ENCODE measurements at regions not wholly inside any gene's neighbourhood (a gene's known extent, or its start where the extent isn't known, plus 50 kb on each side); places are given as distances from the start of the nearest gene placed in this dataset.

DNA sequence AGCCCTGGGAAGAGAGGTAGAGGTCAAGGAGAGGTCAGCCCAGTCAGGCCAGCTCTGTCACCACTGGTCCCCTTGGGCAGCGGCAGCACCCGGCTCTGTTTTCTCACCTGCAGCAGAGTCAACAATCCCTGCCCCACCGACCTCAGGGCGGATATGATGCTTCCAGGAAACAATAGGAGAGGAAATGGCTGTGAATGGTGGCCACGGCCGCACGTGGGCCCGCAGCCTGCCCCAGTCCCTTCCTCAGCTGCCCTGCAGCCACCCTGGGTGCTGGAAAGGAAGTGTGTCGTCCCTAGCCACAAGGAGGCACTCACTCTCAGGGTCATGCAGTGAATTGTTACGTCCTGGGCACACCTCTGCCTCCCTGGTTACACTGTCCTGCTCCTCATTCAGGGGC lies 92.5 kb upstream of the ENPP6 start:
- no peak for FAIRE-seq
- BruUV-seq (replicated peaks), result no TSS peak
- POLR2A ChIA-PET, result interaction anchor here (0.8 to 13.5 kb wide), 10 partner anchors 11 to 225 kb away, joined by 3 to 213 read pairs (median 40); partner anchors contain the start of gene IRF2
- TF ChIP-seq YY1 (IDR thresholded peaks at IDR 0.05; ENCODE audit: low read depth, low read length), result 0 out of 2 replicates have a peak, but pooled peaks have one; percentile 43
- TF ChIP-seq E4F1 (IDR thresholded peaks at IDR 0.05; ENCODE audit: borderline replicate concordance, partially characterized antibody), result no peak
- peak; percentile 61 for TF ChIP-seq IKZF1 (conservative IDR thresholded peaks at IDR 0.05)
- TF ChIP-seq ZNF687 (IDR thresholded peaks at IDR 0.05), result peak; percentile 63
- 0 out of 2 replicates have a peak, but pooled peaks have one; percentile 5 for TF ChIP-seq CREM (IDR thresholded peaks at IDR 0.05; ENCODE audit: low read depth)
- TF ChIP-seq SMARCA5 (IDR thresholded peaks at IDR 0.05), result no peak; the same call in 1 of the 2 replicates
- no peak; the same call in 1 of the 2 replicates for TF ChIP-seq USF2 (IDR thresholded peaks at IDR 0.05; ENCODE audit: borderline replicate concordance, low read depth, low read length)
- TF ChIP-seq ZSCAN29 (IDR thresholded peaks at IDR 0.05), result no peak
- peak; percentile 47; the same call in 1 of the 2 replicates for TF ChIP-seq NBN (IDR thresholded peaks at IDR 0.05)
- TF ChIP-seq NFYB (IDR thresholded peaks at IDR 0.05; ENCODE audit: insufficient read depth, low read depth, low read length), result no peak
- 0 out of 4 replicates have a peak, but pooled peaks of 1 of the 2 experiments have one; percentile 45 for TF ChIP-seq ETV6 (conservative IDR thresholded peaks at IDR 0.05 in 1 of 2, IDR thresholded peaks at IDR 0.05 in 1 of 2; ENCODE audit: borderline replicate concordance in 1 of 2, low read depth in 1 of 2)
- TF ChIP-seq MEF2B (IDR thresholded peaks at IDR 0.05; ENCODE audit: partially characterized antibody, poor library complexity, severe bottlenecking), result peak; percentile 10

More for the DNA sequence above, 92.5 kb upstream of the ENPP6 start:
- Histone ChIP-seq H3K9ac (ENCODE audit: control insufficient read depth, insufficient read depth, low read length) (peak overlapping the region; percentile 92; the same call in 1 of the 2 replicates), H3K79me2 (ENCODE audit: control insufficient read depth, insufficient read depth, low read length) (peaks cover 47% of the 10 kb centered on the region), H3K4me3 (peak overlapping the region; percentile 75; the same call in 1 of the 2 replicates), H3K36me3 (ENCODE audit: control insufficient read depth in 2 of 2, insufficient read depth in 2 of 2, low read length in 1 of 2) (no peaks in the 10 kb centered on the region), H3K9me3 (replicated peaks; ENCODE audit: control insufficient read depth, insufficient read depth, low read length) (no peaks in the 10 kb centered on the region; the same call in 2 of the 3 replicates), H4K20me1 (ENCODE audit: control insufficient read depth, insufficient read depth) (no peaks in the 10 kb centered on the region), H3K27ac (ENCODE audit: control insufficient read depth, insufficient read depth) (peak overlapping the region; percentile 94), H3K4me2 (ENCODE audit: control insufficient read depth, insufficient read depth) (peak overlapping the region; percentile 83), H3K4me1 (ENCODE audit: control insufficient read depth, insufficient read depth, low read length) (peaks cover 47% of the 10 kb centered on the region), H2AFZ (ENCODE audit: control insufficient read depth, low read depth, low read length) (peak overlapping the region; percentile 2), H3K27me3 (replicated peaks in 1 of 2; ENCODE audit: control insufficient read depth in 2 of 2, insufficient read depth in 2 of 2, low read length in 1 of 2) (no peaks in the 10 kb centered on the region)
- CTCF ChIA-PET, result interaction anchor here (1.0 to 10.6 kb wide), 14 partner anchors 8 to 226 kb away, joined by 3 to 105 read pairs (median 6); partner anchors contain the start of gene IRF2
- ATAC-seq (peak; percentile 61), DNase-seq (ENCODE audit: low read depth, low spot score) (no peak)
- 17% methylated on average over 10 of the region's 10 CpGs for WGBS (ENCODE audit: insufficient coverage, insufficient replicate concordance, low lambda C conversion rate, missing lambda C conversion rate)
- RAD21 ChIA-PET (ENCODE audit: unreplicated experiment), result interaction anchor here (0.9 to 14.3 kb wide), 12 partner anchors 10 to 225 kb away, joined by 3 to 323 read pairs (median 22); no protein-coding TSS in a partner anchor
- SMC1A ChIA-PET (ENCODE audit: uncharacterized antibody, unreplicated experiment), result interaction anchor here (1.1 to 17.6 kb wide), 13 partner anchors 10 to 230 kb away, joined by 3 to 325 read pairs (median 32); no protein-coding TSS in a partner anchor
- in situ Hi-C loops (cut with MboI) (no loop called here), intact Hi-C loops (cut with micrococcal nuclease; ENCODE audit: unreplicated experiment) (loop anchor here (1.0 to 5.0 kb wide), 5 partner anchors 27 to 111 kb away; no protein-coding TSS in a partner anchor)
